Keratinocyte (primary cell): ENCODE measurements at regions not wholly inside any gene's neighbourhood (a gene's known extent, or its start where the extent isn't known, plus 50 kb on each side); places are given as distances from the start of the nearest gene placed in this dataset.
"Not testable (repeated sequence)": the region's sequence is repeated elsewhere in the genome, so short reads cannot be mapped to it uniquely, and the experiment has no call there.

ENCODE experiments used
- DNase-seq: peaks from one replicate; pipeline ENCODE4 v3.0.0-alpha.2; 2011; ENCODE audit warnings: low read depth, missing footprints, low spot score
- FAIRE-seq: peaks from 2 replicates; lab custom pipeline; 2011; peaks lifted over from hg19 to GRCh38; lab: Jason Lieb, UNC
- H2AFZ ChIP-seq: 2 replicates; pipeline ENCODE4 v1.6.0; 2012; ENCODE audit warnings: low read length, control low read depth, inconsistent platforms; ENCODE audit not compliant: control insufficient read depth
- H3K27ac ChIP-seq: 2 replicates; pipeline ENCODE4 v1.5.1; 2011; ENCODE audit warnings: low read length; ENCODE audit not compliant: control insufficient read depth, insufficient read depth
- H3K27me3 ChIP-seq: 3 replicates; pipeline ENCODE4 v1.6.0; 2011; ENCODE audit warnings: low read length; ENCODE audit not compliant: control insufficient read depth, insufficient read depth; ENCODE audit errors: extremely low read depth
- H3K36me3 ChIP-seq, 2 experiments: 2 replicates in 1 of 2; 3 replicates in 1 of 2; pipeline ENCODE4 v1.5.1; 2011; ENCODE audit warnings: low read length in 2 of 2, mild to moderate bottlenecking in 1 of 2; ENCODE audit not compliant: control insufficient read depth in 2 of 2, insufficient read depth in 2 of 2; ENCODE audit errors: extremely low read depth in 1 of 2
- H3K4me1 ChIP-seq: 3 replicates; pipeline ENCODE4 v1.5.1; 2011; ENCODE audit warnings: low read length; ENCODE audit not compliant: control insufficient read depth, insufficient read depth; ENCODE audit errors: extremely low read depth
- H3K4me2 ChIP-seq: 3 replicates; pipeline ENCODE4 v1.6.0; 2011; ENCODE audit warnings: low read depth, low read length; ENCODE audit not compliant: control insufficient read depth, insufficient read depth; ENCODE audit errors: extremely low read depth
- H3K4me3 ChIP-seq, 3 experiments: fragments of 200-600 bp in 1 of 3; sonication (generic) in 1 of 3; 2 replicates in 2 of 3; 3 replicates in 1 of 3; pipeline ENCODE4 v1.5.1; 2011 to 2016; ENCODE audit warnings: low read length in 3 of 3, mild to moderate bottlenecking in 3 of 3, control low read depth in 2 of 3, inconsistent platforms in 1 of 3, low read depth in 1 of 3, mixed read lengths in 1 of 3, mixed run types in 1 of 3, moderate library complexity in 1 of 3; ENCODE audit not compliant: control insufficient read depth in 2 of 3, insufficient read depth in 2 of 3; ENCODE audit errors: extremely low read depth in 1 of 3
- H3K79me2 ChIP-seq: 2 replicates; pipeline ENCODE4 v1.6.0; 2012; ENCODE audit warnings: low read length; ENCODE audit not compliant: control insufficient read depth, insufficient read depth
- H3K9ac ChIP-seq: 3 replicates; pipeline ENCODE4 v1.6.0; 2011; ENCODE audit warnings: low read length; ENCODE audit not compliant: control insufficient read depth, insufficient read depth; ENCODE audit errors: extremely low read depth
- H3K9me1 ChIP-seq: 3 replicates; pipeline ENCODE4 v1.6.0; 2011; ENCODE audit warnings: low read length; ENCODE audit not compliant: control insufficient read depth, insufficient read depth; ENCODE audit errors: extremely low read depth
- H3K9me3 ChIP-seq: 2 replicates; pipeline ENCODE4 v1.5.1; 2012; ENCODE audit warnings: low read depth, low read length; ENCODE audit not compliant: control insufficient read depth
- H4K20me1 ChIP-seq: 3 replicates; pipeline ENCODE4 v1.6.0; 2011; ENCODE audit warnings: low read length; ENCODE audit not compliant: control insufficient read depth, insufficient read depth; ENCODE audit errors: extremely low read depth
- EZH2 ChIP-seq: IDR thresholded peaks from one replicate; pipeline ENCODE4 v1.6.1; 2012; ENCODE audit warnings: inconsistent platforms, mild to moderate bottlenecking, low read length, moderate library complexity
- dilution Hi-C: fragments of 300-500 bp; cut with MboI; formaldehyde crosslinking; loops from one replicate; pipeline ENCODE4 v1.7.0; 2020; ENCODE audit warnings: low sequenced_read_pairs; ENCODE audit not compliant: extremely low pct_ligation_motif_present
- TF ChIP-seq, protein P1 (sequence below), 3 experiments: IDR thresholded peaks in 1 of 3; conservative IDR thresholded peaks in 1 of 3; optimal IDR thresholded peaks in 1 of 3; 2 replicates in 2 of 3; 3 replicates in 1 of 3; pipeline versions ENCODE3 to v1.5.1; 2011; ENCODE audit warnings: low read length in 3 of 3, mild to moderate bottlenecking in 3 of 3, moderate library complexity in 2 of 3, control low read depth in 1 of 3, inconsistent platforms in 1 of 3; ENCODE audit not compliant: insufficient read depth in 2 of 3; ENCODE audit errors: extremely low read depth in 1 of 3

DNA sequence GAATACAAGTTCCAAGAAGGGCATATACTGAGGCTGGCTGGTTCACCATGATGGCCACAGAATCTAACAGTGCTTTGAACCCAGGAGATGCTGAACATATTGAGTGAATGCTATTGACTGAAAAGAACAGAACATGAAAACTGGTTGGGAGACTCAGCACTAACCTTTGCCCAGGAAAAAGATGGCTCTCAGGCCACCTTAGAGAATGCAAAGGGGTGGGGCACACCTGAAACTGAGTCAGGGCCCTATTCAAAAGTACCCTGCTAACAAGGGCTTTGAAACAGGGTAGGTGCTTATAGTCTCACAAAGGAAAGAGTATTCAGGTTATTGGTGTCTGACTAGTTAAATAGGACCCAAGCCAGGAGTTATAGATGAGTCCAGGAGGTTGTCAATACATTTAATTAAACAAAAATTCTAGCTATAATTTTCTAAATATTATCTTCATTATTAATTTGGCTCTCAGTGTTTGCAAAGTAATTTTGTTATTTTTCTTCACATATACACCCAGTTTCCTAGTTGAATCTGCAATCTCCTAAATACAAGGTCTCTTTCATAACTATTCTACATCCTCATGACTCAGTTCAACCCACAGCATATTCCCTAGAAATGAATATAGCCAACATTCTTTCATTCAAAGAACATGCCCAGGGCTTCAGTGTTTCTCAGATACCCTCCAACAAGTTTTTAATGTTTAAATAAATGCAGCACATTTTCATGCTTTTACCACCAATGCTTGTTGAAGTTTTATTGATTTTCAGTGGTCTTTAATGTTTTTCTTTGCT is 144.2 kb upstream of the RAPGEF2 start:
- dilution Hi-C loops, result no loop called here
- TF ChIP-seq, protein P1, sequence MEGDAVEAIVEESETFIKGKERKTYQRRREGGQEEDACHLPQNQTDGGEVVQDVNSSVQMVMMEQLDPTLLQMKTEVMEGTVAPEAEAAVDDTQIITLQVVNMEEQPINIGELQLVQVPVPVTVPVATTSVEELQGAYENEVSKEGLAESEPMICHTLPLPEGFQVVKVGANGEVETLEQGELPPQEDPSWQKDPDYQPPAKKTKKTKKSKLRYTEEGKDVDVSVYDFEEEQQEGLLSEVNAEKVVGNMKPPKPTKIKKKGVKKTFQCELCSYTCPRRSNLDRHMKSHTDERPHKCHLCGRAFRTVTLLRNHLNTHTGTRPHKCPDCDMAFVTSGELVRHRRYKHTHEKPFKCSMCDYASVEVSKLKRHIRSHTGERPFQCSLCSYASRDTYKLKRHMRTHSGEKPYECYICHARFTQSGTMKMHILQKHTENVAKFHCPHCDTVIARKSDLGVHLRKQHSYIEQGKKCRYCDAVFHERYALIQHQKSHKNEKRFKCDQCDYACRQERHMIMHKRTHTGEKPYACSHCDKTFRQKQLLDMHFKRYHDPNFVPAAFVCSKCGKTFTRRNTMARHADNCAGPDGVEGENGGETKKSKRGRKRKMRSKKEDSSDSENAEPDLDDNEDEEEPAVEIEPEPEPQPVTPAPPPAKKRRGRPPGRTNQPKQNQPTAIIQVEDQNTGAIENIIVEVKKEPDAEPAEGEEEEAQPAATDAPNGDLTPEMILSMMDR (optimal IDR thresholded peaks at IDR 0.05 in 1 of 3, IDR thresholded peaks at IDR 0.05 in 1 of 3, conservative IDR thresholded peaks at IDR 0.05 in 1 of 3; ENCODE audit: extremely low read depth in 1 of 3, insufficient read depth in 2 of 3, low read length in 3 of 3), result no peak
- TF ChIP-seq EZH2, result no peak
- Histone ChIP-seq H2AFZ (no peak overlapping the region), H3K4me2 (no peak overlapping the region), H3K9me1 (no peaks in the 10 kb centered on the region), H3K9ac (no peak overlapping the region), H3K36me3 (no peaks in the 10 kb centered on the region), H3K27me3 (no peaks in the 10 kb centered on the region), H3K27ac (no peak overlapping the region), H3K4me1 (no peaks in the 10 kb centered on the region), H3K79me2 (no peaks in the 10 kb centered on the region), H3K9me3 (no peaks in the 10 kb centered on the region), H3K4me3 (no peak overlapping the region), H4K20me1 (no peaks in the 10 kb centered on the region)
- no peak for FAIRE-seq
- DNase-seq, result no peak

DNA sequence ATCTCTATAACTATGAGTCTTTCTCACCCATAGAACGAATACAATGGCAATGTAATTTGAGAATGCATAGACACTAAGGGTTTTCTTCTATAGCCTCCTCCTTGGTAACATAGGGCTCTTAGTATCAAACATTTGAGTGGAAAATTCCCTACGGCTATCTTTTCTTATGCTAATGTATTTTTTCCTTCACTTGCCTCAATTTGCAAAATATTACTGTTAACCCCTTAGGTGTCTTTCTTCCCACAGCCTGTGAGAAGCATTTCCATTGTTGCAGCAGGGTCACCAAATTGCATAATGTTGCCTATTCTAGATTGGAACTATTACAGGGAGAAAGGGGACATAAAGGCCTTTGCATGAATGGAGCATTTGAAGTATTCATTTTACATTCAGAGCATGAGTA is 140.5 kb upstream of the RAPGEF2 start:
- Histone ChIP-seq H3K4me3 (no peak overlapping the region), H3K9ac (no peak overlapping the region), H3K4me2 (no peak overlapping the region), H3K79me2 (no peaks in the 10 kb centered on the region), H3K27ac (no peak overlapping the region), H3K27me3 (no peaks in the 10 kb centered on the region), H2AFZ (no peak overlapping the region), H3K9me3 (no peaks in the 10 kb centered on the region), H3K9me1 (no peaks in the 10 kb centered on the region), H3K4me1 (no peaks in the 10 kb centered on the region), H4K20me1 (no peaks in the 10 kb centered on the region), H3K36me3 (no peaks in the 10 kb centered on the region)
- FAIRE-seq (no peak), DNase-seq (no peak)
- dilution Hi-C loops, result no loop called here
- no peak for TF ChIP-seq EZH2
- TF ChIP-seq, protein P1 (optimal IDR thresholded peaks at IDR 0.05 in 1 of 3, IDR thresholded peaks at IDR 0.05 in 1 of 3, conservative IDR thresholded peaks at IDR 0.05 in 1 of 3; ENCODE audit: extremely low read depth in 1 of 3, insufficient read depth in 2 of 3, low read length in 3 of 3), result no peak

DNA sequence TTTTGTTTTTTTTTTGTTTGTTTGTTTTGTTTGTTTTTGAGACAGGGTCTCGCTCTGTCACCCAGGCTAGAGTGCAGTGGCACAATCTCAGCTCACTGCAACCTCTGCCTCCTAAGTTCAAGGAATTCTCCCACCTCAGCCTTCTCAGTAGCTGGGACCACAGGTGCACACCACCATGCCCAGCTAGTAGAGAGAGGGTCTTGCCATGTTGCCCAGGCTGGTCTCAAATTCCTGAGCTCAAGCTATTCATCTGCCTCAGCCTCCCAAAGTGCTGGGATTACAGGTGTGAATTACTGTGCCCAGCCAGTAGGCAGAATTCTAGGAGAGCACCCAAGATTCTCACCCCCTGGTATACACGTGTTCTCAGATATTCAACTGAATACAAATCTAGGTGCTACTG is 139.6 kb upstream of the RAPGEF2 start:
- H3K4me3 ChIP-seq, H3K79me2 ChIP-seq, H3K27me3 ChIP-seq, FAIRE-seq, H3K9ac ChIP-seq, H3K9me1 ChIP-seq, H3K4me1 ChIP-seq, H4K20me1 ChIP-seq, DNase-seq, H3K4me2 ChIP-seq, H2AFZ ChIP-seq, H3K27ac ChIP-seq, H3K36me3 ChIP-seq, dilution Hi-C loops, H3K9me3 ChIP-seq: not testable (repeated sequence)
